ENCODE measurements at regions not wholly inside any gene's neighbourhood (a gene's known extent, or its start where the extent isn't known, plus 50 kb on each side); places are given as distances from the start of the nearest gene placed in this dataset.

DNA sequence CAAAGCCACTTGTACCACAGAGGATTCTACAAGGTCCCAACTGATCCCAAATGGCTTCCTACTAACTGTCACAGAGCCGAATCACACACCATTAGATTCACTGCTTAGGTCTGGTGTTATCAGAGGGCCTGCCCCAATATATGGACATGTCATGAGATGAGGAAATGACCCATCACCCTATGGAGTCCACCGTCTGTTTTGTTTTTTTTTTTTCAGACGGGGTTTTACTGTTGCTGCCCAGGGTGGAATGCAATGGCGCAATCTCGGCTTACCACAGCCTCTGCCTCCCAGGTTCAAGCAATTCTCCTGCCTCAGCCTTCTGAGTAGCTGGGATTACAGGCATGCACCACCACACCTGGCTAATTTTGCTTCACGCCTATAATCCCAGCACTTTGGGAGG is 83.8 kb upstream of the ETS2 start:
- Histone ChIP-seq H3K9me3 (replicated peaks in 1 of 3) (peaks cover 0 to 6% (median 0%) of the 10 kb centered on the region in 3 donors), H3K27me3 (no peaks in the 10 kb centered on the region), H3K36me3 (replicated peaks in 1 of 2) (no peaks in the 10 kb centered on the region), H3K4me3 (no peak overlapping the region), H3K4me1 (replicated peaks in 1 of 2) (no peaks in the 10 kb centered on the region), H3K27ac (no peak overlapping the region)
- TF ChIP-seq POLR2A (IDR thresholded peaks at IDR 0.05) (no peak), CTCF (IDR thresholded peaks at IDR 0.05) (no peak)
- intact Hi-C loops (cut with DNase I): no loop called here
- WGBS, 4 donors: 74 to 82% (median 78%) methylated on average over 6 of the region's 6 CpGs
- DNase-seq: no peak

DNA sequence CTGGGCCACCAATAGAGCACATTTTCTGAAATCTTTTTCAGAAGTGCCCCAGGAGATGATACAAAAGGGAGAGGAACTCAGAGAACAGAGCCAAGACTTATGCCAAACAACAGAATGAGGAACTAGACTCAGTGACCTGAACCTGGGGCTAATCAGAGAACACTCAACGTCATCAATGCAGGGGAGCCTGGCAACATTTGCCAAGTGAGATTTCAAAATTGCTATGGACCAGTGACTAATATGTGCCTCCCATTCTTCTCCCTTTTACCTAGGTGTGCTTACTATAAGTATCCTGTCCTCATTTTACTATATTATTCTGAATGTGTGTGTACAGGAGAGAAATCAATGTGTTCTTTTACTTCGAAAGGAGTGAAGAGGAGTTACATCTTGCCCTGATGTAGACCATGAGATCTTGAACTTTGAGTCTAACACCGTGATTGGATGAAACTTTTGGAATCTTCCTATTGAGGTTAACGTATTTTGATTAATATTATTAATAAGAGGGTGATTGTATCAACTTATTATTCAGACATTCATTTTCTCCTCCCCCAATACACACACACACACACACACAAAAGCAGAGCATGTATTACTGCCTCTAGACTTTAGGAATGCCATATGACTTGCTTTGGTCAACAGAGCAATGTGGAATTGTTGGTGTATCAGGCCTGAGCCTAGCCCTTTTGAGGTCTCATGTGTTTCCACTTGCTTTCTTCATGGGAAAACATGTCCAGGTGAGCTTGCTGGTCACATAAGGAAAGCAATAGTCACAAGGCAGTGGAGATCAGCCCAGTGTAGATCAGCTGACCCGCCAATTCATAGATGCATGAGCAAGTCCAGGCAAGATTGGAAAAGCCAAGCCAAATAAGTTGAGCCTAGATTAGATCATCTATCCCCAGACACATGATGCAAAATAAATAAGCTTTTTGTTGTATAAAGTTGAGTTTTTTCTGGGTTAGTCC is 80.3 kb upstream of the ETS2 start:
- Histone ChIP-seq H3K4me3 (no peak overlapping the region), H3K27me3 (no peaks in the 10 kb centered on the region), H3K4me1 (replicated peaks in 1 of 2) (no peaks in the 10 kb centered on the region), H3K36me3 (replicated peaks in 1 of 2) (no peaks in the 10 kb centered on the region), H3K9me3 (replicated peaks in 1 of 3) (peaks cover 0 to 6% (median 0%) of the 10 kb centered on the region in 3 donors), H3K27ac (no peak overlapping the region)
- no peak for DNase-seq
- WGBS, 4 donors: 75 to 86% (median 78%) methylated on average over 5 of the region's 5 CpGs
- TF ChIP-seq CTCF (IDR thresholded peaks at IDR 0.05) (no peak), POLR2A (IDR thresholded peaks at IDR 0.05) (no peak)
- intact Hi-C loops (cut with DNase I): no loop called here

DNA sequence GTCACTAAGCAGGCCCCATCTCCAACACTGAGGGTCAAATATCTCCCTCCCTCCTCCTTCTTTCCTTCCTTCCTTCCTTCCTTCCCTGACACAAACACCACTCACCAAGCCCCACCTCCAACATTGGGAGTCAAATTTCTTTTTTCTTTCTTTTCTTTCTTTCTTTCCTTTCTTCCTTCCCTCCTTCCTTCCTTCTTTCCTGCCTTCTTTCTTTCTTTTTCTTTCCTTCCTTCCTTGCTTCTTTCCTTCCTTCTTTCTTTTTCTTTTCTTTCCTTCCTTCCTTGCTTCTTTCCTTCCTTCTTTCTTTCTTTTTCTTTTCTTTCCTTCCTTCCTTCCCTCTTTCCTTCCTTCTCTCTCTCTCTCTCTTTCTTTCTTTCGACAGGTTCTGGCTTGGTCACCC is 79.2 kb upstream of the ETS2 start:
- Histone ChIP-seq H3K4me3 (no peak overlapping the region), H3K27me3 (no peaks in the 10 kb centered on the region), H3K36me3 (replicated peaks in 1 of 2) (no peaks in the 10 kb centered on the region), H3K9me3 (replicated peaks in 1 of 3) (peaks cover 0 to 6% (median 0%) of the 10 kb centered on the region in 3 donors), H3K27ac (no peak overlapping the region), H3K4me1 (replicated peaks in 1 of 2) (no peaks in the 10 kb centered on the region)
- WGBS, 4 donors: 82 to 88% (median 87%) methylated on average over 1 of the region's 1 CpG
- TF ChIP-seq POLR2A (IDR thresholded peaks at IDR 0.05) (no peak), CTCF (IDR thresholded peaks at IDR 0.05) (no peak)
- no peak for DNase-seq
- intact Hi-C loops (cut with DNase I): no loop called here

DNA sequence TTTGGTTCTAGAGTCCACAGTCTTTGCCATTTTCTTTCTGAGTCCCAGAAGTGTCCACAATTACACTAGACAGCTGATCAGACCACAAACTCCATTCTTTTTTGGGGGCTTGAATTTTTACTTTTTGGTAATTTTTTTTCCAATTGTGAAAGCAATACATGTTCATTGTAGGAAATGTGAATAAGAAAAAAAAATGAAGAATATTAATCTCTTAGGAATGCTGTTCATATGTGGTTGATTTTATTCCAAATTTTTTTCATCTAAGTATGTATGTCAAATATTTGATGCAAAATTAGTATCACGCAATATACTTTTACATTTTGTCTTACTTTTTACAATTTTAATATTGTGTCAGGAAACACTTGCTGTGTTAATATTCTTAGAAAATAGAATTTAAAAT is 76.4 kb upstream of the ETS2 start:
- no peaks in the 10 kb centered on the region for H3K36me3 ChIP-seq (replicated peaks in 1 of 2)
- peaks cover 0 to 6% (median 0%) of the 10 kb centered on the region in 3 donors for H3K9me3 ChIP-seq (replicated peaks in 1 of 3)
- H3K4me3 ChIP-seq: no peak overlapping the region
- whole genome bisulfite sequencing, 4 donors: 78 to 84% (median 83%) methylated on average over 1 of the region's 1 CpG
- no peak for TF ChIP-seq CTCF (IDR thresholded peaks at IDR 0.05)
- no peak for TF ChIP-seq POLR2A (IDR thresholded peaks at IDR 0.05)
- DNase-seq: no peak
- intact Hi-C loops (cut with DNase I): no loop called here
- H3K27ac ChIP-seq: no peak overlapping the region
- H3K4me1 ChIP-seq (replicated peaks in 1 of 2): peaks cover 0 to 3% of the 10 kb centered on the region in 2 donors
- no peaks in the 10 kb centered on the region for H3K27me3 ChIP-seq
